ENCODE measurements at regions not wholly inside any gene's neighbourhood (a gene's known extent, or its start where the extent isn't known, plus 50 kb on each side); places are given as distances from the start of the nearest gene placed in this dataset.
A peak's percentile ranks its signal among the peaks of the same experiment; 100 is the strongest.

DNA sequence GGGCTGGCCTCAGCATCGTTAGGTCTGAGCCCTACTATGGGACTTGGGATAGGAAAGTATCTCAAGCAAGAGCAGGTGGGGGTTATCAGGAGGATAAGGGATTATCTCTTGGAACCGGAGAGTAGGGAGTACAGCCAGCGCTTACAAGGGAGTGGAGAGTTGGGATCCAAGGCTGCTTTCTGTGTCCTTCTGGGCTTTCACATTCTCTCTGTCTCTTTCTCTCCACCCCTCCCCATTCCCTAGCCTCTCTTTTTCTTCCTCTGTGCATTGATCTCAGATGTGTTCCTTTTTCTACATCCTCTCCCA, 170.2 kb downstream of the BUD13 start:
- Histone ChIP-seq H3K27me3 (ENCODE audit: control insufficient read depth, insufficient read depth, low read length) (peaks cover 8% of the 10 kb centered on the region), H3K9me3 (replicated peaks; ENCODE audit: control insufficient read depth, low read depth, low read length) (no peaks in the 10 kb centered on the region), H3K27ac (ENCODE audit: low read length) (no peak overlapping the region), H3K4me1 (ENCODE audit: control insufficient read depth, insufficient read depth, low read length) (no peaks in the 10 kb centered on the region), H3K36me3 (ENCODE audit: control insufficient read depth, insufficient read depth, low read length) (no peaks in the 10 kb centered on the region), H3K4me3 (ENCODE audit: low read length) (no peak overlapping the region)
- 80% methylated on average over 1 of the region's 3 CpGs for WGBS (ENCODE audit: insufficient coverage)
- DNase-seq = no peak

DNA sequence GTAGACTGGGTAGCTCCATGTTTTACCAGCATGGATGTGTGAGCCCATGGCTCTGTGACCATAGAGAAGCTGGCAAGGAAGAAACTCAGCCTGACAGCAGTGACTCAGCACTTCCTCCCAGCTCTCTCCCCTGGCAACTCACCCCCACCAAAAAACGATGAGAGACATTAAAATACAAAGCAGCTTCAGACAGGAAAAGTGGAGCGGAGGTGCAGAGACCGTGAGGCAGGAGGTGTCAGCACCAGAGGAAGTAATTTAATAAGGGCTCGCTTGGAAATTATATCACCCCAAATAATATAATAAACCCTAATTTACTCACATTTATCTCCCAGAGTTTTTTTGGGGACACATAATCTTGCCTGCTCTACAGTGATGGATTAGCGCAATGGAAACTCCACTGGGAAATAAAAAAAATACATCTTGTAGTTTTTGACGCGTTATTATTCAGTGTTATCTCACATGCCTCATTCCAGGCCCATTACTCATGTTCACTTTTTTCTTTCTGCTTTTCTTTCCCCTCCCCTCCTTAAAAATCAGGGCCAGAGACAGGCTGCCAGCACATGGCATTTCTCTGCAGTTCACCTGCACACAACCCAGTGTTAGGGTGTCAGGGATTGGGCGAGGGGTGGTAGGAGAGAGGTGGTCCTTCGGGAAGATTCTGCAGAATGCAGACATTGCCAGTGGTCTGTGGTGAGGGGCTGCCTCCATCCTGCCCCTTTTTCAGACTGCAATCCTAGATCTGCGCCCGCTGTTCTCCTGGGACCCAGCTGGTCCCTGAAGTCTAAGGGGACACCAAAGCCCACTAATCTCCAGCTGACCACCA, 170.8 kb downstream of the BUD13 start:
- DNase-seq = no peak
- Histone ChIP-seq H3K4me1 (ENCODE audit: control insufficient read depth, insufficient read depth, low read length) (no peaks in the 10 kb centered on the region), H3K36me3 (ENCODE audit: control insufficient read depth, insufficient read depth, low read length) (no peaks in the 10 kb centered on the region), H3K9me3 (replicated peaks; ENCODE audit: control insufficient read depth, low read depth, low read length) (no peaks in the 10 kb centered on the region), H3K4me3 (ENCODE audit: low read length) (no peak overlapping the region), H3K27me3 (ENCODE audit: control insufficient read depth, insufficient read depth, low read length) (peaks cover 8% of the 10 kb centered on the region), H3K27ac (ENCODE audit: low read length) (no peak overlapping the region)
- 80% methylated on average over 3 of the region's 11 CpGs for WGBS (ENCODE audit: insufficient coverage)

DNA sequence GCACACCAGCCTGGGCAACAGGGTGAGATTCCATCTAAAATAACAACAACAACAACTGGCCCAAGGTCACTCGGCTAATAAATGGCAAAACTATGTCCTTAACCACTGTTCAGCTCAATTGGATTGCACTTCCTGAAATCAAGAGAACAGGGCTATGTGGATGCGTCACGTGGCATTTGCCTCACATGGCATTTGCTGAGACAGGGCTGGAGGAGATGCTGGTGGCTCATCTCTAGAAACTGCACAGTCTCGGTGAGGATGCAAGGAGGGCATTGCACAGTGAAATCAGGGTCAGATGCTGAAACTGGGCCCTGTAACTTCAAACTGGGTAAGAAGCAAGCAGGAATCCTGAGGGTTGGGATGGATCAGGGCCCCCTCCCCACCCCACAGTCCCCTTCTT, 171.9 kb downstream of the BUD13 start:
- no peaks in the 10 kb centered on the region for H3K4me1 ChIP-seq (ENCODE audit: control insufficient read depth, insufficient read depth, low read length)
- no peak for DNase-seq
- no peak overlapping the region for H3K4me3 ChIP-seq (ENCODE audit: low read length)
- H3K36me3 ChIP-seq (ENCODE audit: control insufficient read depth, insufficient read depth, low read length) = no peaks in the 10 kb centered on the region
- peaks cover 10% of the 10 kb centered on the region for H3K27me3 ChIP-seq (ENCODE audit: control insufficient read depth, insufficient read depth, low read length)
- WGBS (ENCODE audit: insufficient coverage) = 72% methylated on average over 3 of the region's 4 CpGs
- no peaks in the 10 kb centered on the region for H3K9me3 ChIP-seq (replicated peaks; ENCODE audit: control insufficient read depth, low read depth, low read length)
- no peak overlapping the region for H3K27ac ChIP-seq (ENCODE audit: low read length)

DNA sequence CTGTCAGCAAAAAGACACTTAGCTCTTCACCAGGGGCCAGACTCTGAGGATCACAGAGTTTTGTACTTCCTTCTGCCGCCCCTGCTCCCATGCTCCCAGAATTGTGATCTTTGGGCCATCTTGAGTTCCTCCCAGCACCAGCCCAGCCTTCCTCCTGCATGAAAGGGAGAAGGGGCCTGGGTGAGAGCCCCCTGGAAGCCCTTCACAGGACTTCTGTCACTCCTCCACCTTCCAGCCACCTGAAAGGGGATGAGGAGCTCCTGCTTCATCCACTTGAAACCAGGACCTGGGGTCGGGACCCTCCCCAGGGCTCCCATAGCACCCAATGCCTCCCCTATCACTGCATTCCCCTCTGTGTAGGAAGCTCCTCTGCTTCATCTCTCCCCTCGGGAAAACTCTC, 174.2 kb downstream of the BUD13 start:
- Histone ChIP-seq H3K4me3 (ENCODE audit: low read length) (no peak overlapping the region), H3K4me1 (ENCODE audit: control insufficient read depth, insufficient read depth, low read length) (no peaks in the 10 kb centered on the region), H3K36me3 (ENCODE audit: control insufficient read depth, insufficient read depth, low read length) (no peaks in the 10 kb centered on the region), H3K27ac (ENCODE audit: low read length) (no peak overlapping the region), H3K27me3 (ENCODE audit: control insufficient read depth, insufficient read depth, low read length) (peaks cover 12% of the 10 kb centered on the region), H3K9me3 (replicated peaks; ENCODE audit: control insufficient read depth, low read depth, low read length) (no peaks in the 10 kb centered on the region)
- DNase-seq = no peak
- 93% methylated on average over 2 of the region's 3 CpGs for WGBS (ENCODE audit: insufficient coverage)

DNA sequence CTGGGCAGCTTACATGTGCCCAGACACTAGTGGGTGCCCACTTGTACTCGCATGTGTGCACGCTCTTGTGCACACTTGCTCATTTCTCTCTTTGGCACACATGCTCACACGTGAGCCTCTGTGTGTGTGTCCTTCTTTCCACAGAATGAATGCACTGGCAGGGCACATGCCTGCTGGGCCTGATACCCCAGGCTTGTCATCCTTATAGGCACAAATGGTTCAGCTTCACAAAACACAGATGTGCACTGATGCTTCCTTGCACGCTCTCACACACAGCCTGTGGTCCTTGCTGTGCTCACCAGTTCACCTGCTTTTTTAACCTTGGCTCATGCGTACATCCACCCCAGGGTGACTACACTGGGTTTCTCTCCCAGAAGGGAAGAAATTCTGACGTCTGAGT, 174.8 kb downstream of the BUD13 start:
- no peaks in the 10 kb centered on the region for H3K4me1 ChIP-seq (ENCODE audit: control insufficient read depth, insufficient read depth, low read length)
- no peak for DNase-seq
- H3K9me3 ChIP-seq (replicated peaks; ENCODE audit: control insufficient read depth, low read depth, low read length) = no peaks in the 10 kb centered on the region
- H3K27me3 ChIP-seq (ENCODE audit: control insufficient read depth, insufficient read depth, low read length) = peaks cover 15% of the 10 kb centered on the region
- WGBS (ENCODE audit: insufficient coverage) = 81% methylated on average over 6 of the region's 6 CpGs
- H3K36me3 ChIP-seq (ENCODE audit: control insufficient read depth, insufficient read depth, low read length) = no peaks in the 10 kb centered on the region
- no peak overlapping the region for H3K4me3 ChIP-seq (ENCODE audit: low read length)
- H3K27ac ChIP-seq (ENCODE audit: low read length) = no peak overlapping the region

DNA sequence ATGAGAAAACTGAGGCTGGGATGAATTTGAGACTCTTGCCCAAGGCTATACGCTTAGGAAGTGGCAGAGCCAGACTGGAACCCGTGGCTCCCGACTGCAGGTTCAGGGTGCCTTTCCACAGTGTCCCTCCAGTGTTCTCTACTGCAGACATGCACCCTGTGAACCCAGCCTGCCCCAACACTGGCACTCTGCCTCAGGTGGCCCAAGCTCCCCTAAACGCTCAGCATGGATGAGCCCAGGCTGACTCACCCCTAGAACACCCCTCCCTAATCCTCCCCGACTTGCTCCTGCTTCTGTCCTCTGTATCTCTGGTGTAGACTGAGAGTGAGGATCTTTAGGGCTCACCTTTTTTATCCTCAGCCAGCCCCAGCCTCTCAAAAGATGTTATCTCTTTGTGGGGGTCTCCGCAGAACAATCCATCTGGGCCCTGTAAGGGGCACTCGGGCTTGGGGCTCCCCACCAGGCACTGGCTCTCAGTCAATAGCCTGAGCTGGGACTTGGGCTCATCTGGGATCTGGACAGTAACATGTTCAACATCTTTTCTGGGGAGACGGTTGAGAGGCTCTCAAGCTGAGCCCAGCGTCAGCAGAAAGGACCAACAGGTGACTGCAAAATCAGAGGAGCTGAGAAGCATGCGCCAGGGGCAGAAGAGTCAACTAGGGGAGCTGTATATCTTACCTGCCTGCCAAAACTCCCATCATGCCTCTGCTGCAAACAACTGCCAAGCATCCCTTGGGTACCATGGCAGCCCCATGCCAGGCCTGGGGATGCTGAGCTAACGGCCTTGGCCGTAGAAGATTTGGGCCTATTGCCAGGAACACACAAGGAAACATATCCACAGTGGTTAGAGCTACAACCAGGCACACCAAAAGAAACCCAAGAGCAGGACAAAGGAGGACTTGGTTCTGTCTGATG, 176.2 kb downstream of the BUD13 start:
- Histone ChIP-seq H3K4me1 (ENCODE audit: control insufficient read depth, insufficient read depth, low read length) (no peaks in the 10 kb centered on the region), H3K27ac (ENCODE audit: low read length) (no peak overlapping the region), H3K9me3 (replicated peaks; ENCODE audit: control insufficient read depth, low read depth, low read length) (no peaks in the 10 kb centered on the region), H3K4me3 (ENCODE audit: low read length) (no peak overlapping the region), H3K27me3 (ENCODE audit: control insufficient read depth, insufficient read depth, low read length) (peaks cover 16% of the 10 kb centered on the region), H3K36me3 (ENCODE audit: control insufficient read depth, insufficient read depth, low read length) (no peaks in the 10 kb centered on the region)
- 65% methylated on average over 10 of the region's 12 CpGs for WGBS (ENCODE audit: insufficient coverage)
- DNase-seq = no peak

DNA sequence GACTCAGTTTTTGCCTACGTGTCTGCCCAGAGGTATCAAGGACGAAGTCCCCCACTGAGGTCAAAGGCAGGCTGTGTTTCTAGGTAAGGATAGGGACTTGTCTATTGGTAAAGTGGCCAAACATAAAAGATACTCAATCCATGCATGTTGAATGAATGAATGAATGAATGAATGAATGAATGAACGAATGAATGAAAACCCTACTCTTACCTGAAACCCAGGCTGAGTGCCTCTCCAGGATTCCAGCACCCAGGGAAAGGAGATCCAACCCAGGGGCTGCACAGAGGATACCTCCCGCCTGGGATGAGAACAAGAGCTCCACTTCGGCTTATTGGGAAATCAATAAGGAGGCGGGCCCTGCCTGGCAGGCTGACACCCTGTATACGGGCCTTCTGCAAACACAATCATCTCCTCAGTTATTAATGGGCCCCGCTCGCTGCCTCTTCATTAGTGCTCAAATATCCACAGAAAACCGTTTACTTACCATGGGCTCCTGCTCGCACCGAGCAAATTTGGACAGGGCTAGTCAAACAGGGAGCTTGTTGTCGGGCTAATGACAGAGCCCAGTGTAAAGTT, 177.4 kb downstream of the BUD13 start:
- no peaks in the 10 kb centered on the region for H3K4me1 ChIP-seq (ENCODE audit: control insufficient read depth, insufficient read depth, low read length)
- WGBS (ENCODE audit: insufficient coverage) = 72% methylated on average over 8 of the region's 13 CpGs
- H3K36me3 ChIP-seq (ENCODE audit: control insufficient read depth, insufficient read depth, low read length) = no peaks in the 10 kb centered on the region
- no peaks in the 10 kb centered on the region for H3K9me3 ChIP-seq (replicated peaks; ENCODE audit: control insufficient read depth, low read depth, low read length)
- no peak overlapping the region for H3K27ac ChIP-seq (ENCODE audit: low read length)
- H3K27me3 ChIP-seq (ENCODE audit: control insufficient read depth, insufficient read depth, low read length) = peaks cover 16% of the 10 kb centered on the region
- no peak overlapping the region for H3K4me3 ChIP-seq (ENCODE audit: low read length)
- DNase-seq = no peak

DNA sequence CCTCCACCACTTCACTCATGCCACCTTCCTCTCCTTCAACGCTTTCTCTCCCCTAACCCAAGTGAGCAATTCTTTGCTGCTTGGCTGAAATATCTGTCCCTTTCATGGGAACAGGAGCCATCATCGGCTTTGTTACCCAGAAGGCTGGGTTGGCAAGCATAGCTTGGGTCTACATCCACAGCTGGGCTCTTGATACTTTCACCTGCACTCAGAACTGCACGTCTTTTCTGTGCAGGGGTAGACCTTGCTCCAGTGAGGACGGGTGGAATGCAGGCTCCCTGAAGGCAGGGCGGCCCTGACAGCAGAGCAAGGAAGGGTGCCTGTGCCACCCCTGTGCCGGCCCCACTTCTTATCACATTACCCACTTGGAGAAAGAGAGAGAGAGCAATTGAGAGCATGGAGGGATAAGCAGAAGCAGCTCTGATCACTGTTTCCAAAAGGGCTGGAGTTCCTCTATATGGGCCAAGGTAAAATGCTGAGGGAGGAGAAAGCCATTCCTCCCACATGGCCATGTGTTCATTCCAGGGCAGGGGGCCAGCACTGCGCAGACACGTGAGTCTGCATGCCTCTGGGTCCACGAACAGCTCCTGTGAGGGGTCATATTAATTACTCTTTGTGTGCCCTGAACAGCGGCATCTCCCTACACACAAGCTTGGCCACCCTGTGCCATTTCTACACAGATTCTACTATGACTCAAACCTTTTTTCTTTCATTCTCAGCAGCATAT, 181.8 kb downstream of the BUD13 start:
- H3K9me3 ChIP-seq (replicated peaks; ENCODE audit: control insufficient read depth, low read depth, low read length) = no peaks in the 10 kb centered on the region
- H3K27me3 ChIP-seq (ENCODE audit: control insufficient read depth, insufficient read depth, low read length) = peaks cover 15% of the 10 kb centered on the region
- WGBS (ENCODE audit: insufficient coverage) = 57% methylated on average over 6 of the region's 10 CpGs
- DNase-seq = peak; percentile 26
- no peak overlapping the region for H3K27ac ChIP-seq (ENCODE audit: low read length)
- no peaks in the 10 kb centered on the region for H3K4me1 ChIP-seq (ENCODE audit: control insufficient read depth, insufficient read depth, low read length)
- no peak overlapping the region for H3K4me3 ChIP-seq (ENCODE audit: low read length)
- H3K36me3 ChIP-seq (ENCODE audit: control insufficient read depth, insufficient read depth, low read length) = no peaks in the 10 kb centered on the region

DNA sequence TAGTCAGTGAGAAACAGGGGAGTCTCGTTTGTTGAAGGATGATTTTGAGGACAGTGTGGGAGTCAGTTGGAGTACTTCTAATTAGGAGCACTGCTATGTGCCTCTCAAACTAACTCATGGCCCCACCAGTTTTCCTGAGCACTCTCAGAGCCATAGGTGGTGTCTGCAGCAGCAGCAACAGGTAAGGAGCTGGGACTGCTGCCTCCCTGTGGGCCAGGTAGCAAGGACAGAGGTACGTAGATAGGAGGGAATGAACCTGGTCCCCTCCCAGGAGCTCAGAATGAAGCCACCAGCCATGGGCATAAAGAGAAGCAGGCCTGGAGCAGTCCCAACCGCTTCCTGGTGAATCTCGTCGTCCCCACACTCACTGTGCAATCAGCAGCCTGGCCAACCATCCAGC, 183.4 kb downstream of the BUD13 start:
- peaks cover 22% of the 10 kb centered on the region for H3K27me3 ChIP-seq (ENCODE audit: control insufficient read depth, insufficient read depth, low read length)
- no peaks in the 10 kb centered on the region for H3K36me3 ChIP-seq (ENCODE audit: control insufficient read depth, insufficient read depth, low read length)
- no peak overlapping the region for H3K4me3 ChIP-seq (ENCODE audit: low read length)
- no peaks in the 10 kb centered on the region for H3K9me3 ChIP-seq (replicated peaks; ENCODE audit: control insufficient read depth, low read depth, low read length)
- WGBS (ENCODE audit: insufficient coverage) = 82% methylated on average over 5 of the region's 5 CpGs
- no peak for DNase-seq
- no peak overlapping the region for H3K27ac ChIP-seq (ENCODE audit: low read length)
- H3K4me1 ChIP-seq (ENCODE audit: control insufficient read depth, insufficient read depth, low read length) = no peaks in the 10 kb centered on the region

DNA sequence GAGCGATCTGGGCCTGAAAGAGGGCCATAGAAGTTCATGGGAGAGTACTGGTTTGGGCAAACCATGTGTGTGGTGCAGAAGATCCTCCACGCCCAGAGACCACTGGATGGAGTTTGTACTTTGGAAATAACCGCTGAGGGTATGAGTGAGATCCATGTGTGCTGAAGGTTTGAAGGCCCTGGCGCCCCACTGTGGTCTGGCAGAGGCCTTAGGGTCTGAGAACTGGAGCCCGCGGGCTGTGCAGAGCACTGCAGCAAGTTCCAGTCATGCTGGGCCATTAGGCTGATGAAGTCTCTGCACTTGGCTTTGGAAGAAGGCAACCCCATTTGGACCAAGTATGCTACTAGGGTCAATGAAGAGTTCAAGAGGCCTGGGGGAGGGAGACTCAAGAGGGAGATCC, 186.4 kb downstream of the BUD13 start:
- Histone ChIP-seq H3K9me3 (replicated peaks; ENCODE audit: control insufficient read depth, low read depth, low read length) (no peaks in the 10 kb centered on the region), H3K4me3 (ENCODE audit: low read length) (no peak overlapping the region), H3K36me3 (ENCODE audit: control insufficient read depth, insufficient read depth, low read length) (no peaks in the 10 kb centered on the region), H3K4me1 (ENCODE audit: control insufficient read depth, insufficient read depth, low read length) (no peaks in the 10 kb centered on the region), H3K27ac (ENCODE audit: low read length) (no peak overlapping the region), H3K27me3 (ENCODE audit: control insufficient read depth, insufficient read depth, low read length) (peaks cover 46% of the 10 kb centered on the region)
- 67% methylated on average over 5 of the region's 6 CpGs for WGBS (ENCODE audit: insufficient coverage)
- DNase-seq = no peak

Measured in muscle of leg (tissue), 3 donors.